ENCODE measurements at regions not wholly inside any gene's neighbourhood (a gene's known extent, or its start where the extent isn't known, plus 50 kb on each side); places are given as distances from the start of the nearest gene placed in this dataset.
"Not testable (repeated sequence)": the region's sequence is repeated elsewhere in the genome, so short reads cannot be mapped to it uniquely, and the experiment has no call there.

DNA sequence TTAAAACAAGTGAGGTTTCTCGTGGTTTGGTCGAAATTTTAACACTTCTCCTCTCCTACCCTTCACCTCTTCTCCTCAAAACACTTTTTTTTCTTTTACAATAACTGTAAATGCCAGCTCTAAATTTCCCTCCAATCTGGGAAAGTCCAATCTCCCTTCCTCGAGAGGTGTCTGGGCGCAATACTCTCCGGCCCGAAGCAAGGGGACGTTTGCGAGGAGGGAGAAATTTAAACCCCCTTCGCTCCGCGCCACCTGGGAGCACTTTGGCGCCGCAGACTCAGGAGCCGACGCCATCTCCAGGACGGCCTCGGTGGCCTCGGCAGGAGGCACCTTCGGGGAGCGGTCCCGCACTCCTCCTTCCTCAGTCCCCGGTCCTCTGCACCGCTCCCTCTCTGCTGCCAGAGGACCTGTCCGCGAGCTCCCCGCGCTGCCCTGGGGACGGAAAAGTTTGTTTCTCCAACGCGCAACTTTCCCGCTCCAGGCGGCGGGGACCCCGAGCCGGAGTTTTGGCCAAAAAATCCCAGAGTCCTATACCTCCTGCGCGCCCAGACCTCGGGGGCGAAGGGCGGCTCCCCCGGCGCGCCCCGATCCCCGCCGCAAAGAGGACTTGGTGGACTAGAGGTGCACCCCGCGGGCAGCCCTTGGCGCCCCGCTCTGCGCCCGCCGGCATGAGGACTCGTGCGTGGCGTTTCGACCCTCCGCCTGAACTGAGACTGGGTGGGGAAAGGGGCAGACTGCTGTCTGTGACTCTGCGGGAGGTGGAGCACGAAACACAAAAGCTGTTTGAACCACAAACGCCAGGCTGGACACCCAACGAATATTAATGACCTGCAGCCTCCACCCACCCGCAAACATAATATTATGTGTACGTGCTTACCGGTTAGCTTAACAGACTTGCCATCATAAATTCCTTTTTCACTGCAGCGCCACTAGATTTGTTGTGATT, 95.2 kb upstream of the HMGA2 start:
- no peak for TF ChIP-seq CTCF (IDR thresholded peaks at IDR 0.05; ENCODE audit: unreplicated experiment in 3 of 3)
- Mint-ChIP-seq H3K4me3 (peak overlapping the region; percentile 77 to 85 (median 84)), H3K4me1 (peaks cover 16% of the 10 kb centered on the region), H3K27ac (peak overlapping the region in 1 of 3 experiments; percentile 10), H3K36me3 (ENCODE audit: low read depth) (no peaks in the 10 kb centered on the region), H3K9me3 (peaks cover 2% of the 10 kb centered on the region), H3K27me3 (ENCODE audit: low read depth) (peaks cover 43% of the 10 kb centered on the region)

GRCh38 chr12:65731771-65732170, 92.5 kb upstream of the HMGA2 start:
- peaks cover 41% of the 10 kb centered on the region for H3K27me3 Mint-ChIP-seq (ENCODE audit: low read depth)
- no peak overlapping the region for H3K4me3 Mint-ChIP-seq
- no peaks in the 10 kb centered on the region for H3K36me3 Mint-ChIP-seq (ENCODE audit: low read depth)
- peaks cover 16% of the 10 kb centered on the region for H3K4me1 Mint-ChIP-seq
- TF ChIP-seq CTCF (IDR thresholded peaks at IDR 0.05; ENCODE audit: unreplicated experiment in 3 of 3): no peak
- no peak overlapping the region for H3K27ac Mint-ChIP-seq
- peaks cover 2% of the 10 kb centered on the region for H3K9me3 Mint-ChIP-seq

DNA sequence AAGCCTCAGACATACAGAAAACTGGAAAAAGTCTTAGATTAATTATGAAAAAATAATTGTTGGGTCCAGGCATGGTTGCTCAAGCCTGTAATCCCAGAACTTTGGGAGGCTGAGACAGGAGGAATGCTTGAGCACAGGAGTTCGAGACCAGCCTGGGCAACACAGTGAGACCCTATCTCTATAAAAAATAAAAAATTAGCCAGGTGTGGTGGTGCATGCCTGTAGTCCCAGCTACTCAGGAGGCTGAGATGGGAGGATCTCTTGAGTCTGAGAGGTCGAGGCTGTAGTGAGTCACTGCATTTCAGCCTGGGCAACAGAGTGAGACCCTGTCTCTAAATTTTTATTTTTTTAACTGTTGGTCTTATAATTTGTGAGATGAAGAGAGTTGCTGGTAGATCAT, 90.6 kb upstream of the HMGA2 start:
- not testable (repeated sequence) for H3K4me3 Mint-ChIP-seq; H3K36me3 Mint-ChIP-seq (ENCODE audit: low read depth)

GRCh38 chr12:65734226-65734625, 90.1 kb upstream of the HMGA2 start:
- Mint-ChIP-seq H3K27ac (no peak overlapping the region), H3K36me3 (ENCODE audit: low read depth) (no peaks in the 10 kb centered on the region), H3K4me1 (peaks cover 6% of the 10 kb centered on the region)

More for the DNA sequence above, 90.6 kb upstream of the HMGA2 start:
- not testable (repeated sequence) for H3K9me3 Mint-ChIP-seq, H3K27ac Mint-ChIP-seq
- H3K27me3 Mint-ChIP-seq (ENCODE audit: low read depth): peaks cover 35% of the 10 kb centered on the region
- H3K4me1 Mint-ChIP-seq: peaks cover 10% of the 10 kb centered on the region

GRCh38 chr12:65739606-65740005, 84.7 kb upstream of the HMGA2 start:
- H3K4me3 Mint-ChIP-seq: peak overlapping the region; percentile 52 to 87 (median 86)

More at GRCh38 chr12:65734226-65734625, 90.1 kb upstream of the HMGA2 start:
- TF ChIP-seq CTCF (IDR thresholded peaks at IDR 0.05; ENCODE audit: unreplicated experiment in 3 of 3): no peak
- Mint-ChIP-seq H3K27me3 (ENCODE audit: low read depth) (peaks cover 29% of the 10 kb centered on the region), H3K9me3 (peaks cover 2% of the 10 kb centered on the region), H3K4me3 (no peak overlapping the region)

DNA sequence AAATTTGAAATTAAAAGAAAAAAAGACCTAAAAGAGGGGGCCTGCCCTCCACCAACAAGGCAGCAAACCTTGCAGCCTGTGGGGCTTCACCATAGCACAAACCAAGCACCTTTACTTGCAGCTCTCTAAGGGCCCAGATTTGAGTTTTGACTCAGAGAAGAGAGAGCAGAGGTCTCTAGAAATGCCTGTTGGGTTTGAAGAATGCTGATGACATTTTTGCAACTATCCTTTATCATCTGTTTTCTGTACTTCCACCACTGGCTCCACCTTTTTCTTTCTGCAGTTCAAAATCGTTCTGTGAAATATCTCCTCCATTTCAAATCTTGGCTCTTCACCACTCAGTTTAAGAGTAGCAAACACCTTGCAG, 83.8 kb upstream of the HMGA2 start:
- TF ChIP-seq CTCF (IDR thresholded peaks at IDR 0.05; ENCODE audit: unreplicated experiment in 3 of 3): no peak
- peak overlapping the region; percentile 86 to 96 (median 87) for H3K4me3 Mint-ChIP-seq
- H3K36me3 Mint-ChIP-seq (ENCODE audit: low read depth): no peaks in the 10 kb centered on the region
- H3K9me3 Mint-ChIP-seq: no peaks in the 10 kb centered on the region
- peak overlapping the region; percentile 99 for H3K27ac Mint-ChIP-seq
- peaks cover 12% of the 10 kb centered on the region for H3K27me3 Mint-ChIP-seq (ENCODE audit: low read depth)
- peaks cover 19% of the 10 kb centered on the region for H3K4me1 Mint-ChIP-seq

More at GRCh38 chr12:65739606-65740005, 84.7 kb upstream of the HMGA2 start:
- peaks cover 12% of the 10 kb centered on the region for H3K27me3 Mint-ChIP-seq (ENCODE audit: low read depth)
- no peaks in the 10 kb centered on the region for H3K36me3 Mint-ChIP-seq (ENCODE audit: low read depth)
- H3K9me3 Mint-ChIP-seq: no peaks in the 10 kb centered on the region
- peak overlapping the region in 2 of 3 experiments; percentile 99 for H3K27ac Mint-ChIP-seq
- no peak for TF ChIP-seq CTCF (IDR thresholded peaks at IDR 0.05; ENCODE audit: unreplicated experiment in 3 of 3)
- peaks cover 19% of the 10 kb centered on the region for H3K4me1 Mint-ChIP-seq

Data from nephron (organoid).